ENCODE measurements at regions not wholly inside any gene's neighbourhood (a gene's known extent, or its start where the extent isn't known, plus 50 kb on each side); places are given as distances from the start of the nearest gene placed in this dataset.

- no peak for TF ChIP-seq CTCF (IDR thresholded peaks at IDR 0.05)
- no peak for TF ChIP-seq POLR2AphosphoS5 (IDR thresholded peaks at IDR 0.05)
- TF ChIP-seq POLR2A (IDR thresholded peaks at IDR 0.05) = no peak
- TF ChIP-seq EP300 (IDR thresholded peaks at IDR 0.05) = no peak
Observed at GRCh38 chr1:237975903-237976302, 85.2 kb upstream of the ZP4 start.

Measured in upper lobe of left lung (tissue), 4 donors.